PC-9 (cell line): ENCODE measurements at regions not wholly inside any gene's neighbourhood (a gene's known extent, or its start where the extent isn't known, plus 50 kb on each side); places are given as distances from the start of the nearest gene placed in this dataset.
"Not testable (repeated sequence)": the region's sequence is repeated elsewhere in the genome, so short reads cannot be mapped to it uniquely, and the experiment has no call there.

Experiments
- BruUV-seq: library from RNA; stranded (reverse); fragments of 400-500 nt; replicated peaks from 2 replicates; lab custom pipeline; 2021; lab: Mats Ljungman, UMichigan
- CTCF ChIA-PET: fragments of 300-600 bp; sonication (Branson Sonifier 250); formaldehyde crosslinking; loops from one replicate; lab custom pipeline; 2022; ENCODE audit warnings: antibody characterized with exemption; lab: Charles Lee
- POLR2A ChIA-PET: fragments of 300-600 bp; sonication (Branson Sonifier 250); formaldehyde crosslinking; loops from one replicate; lab custom pipeline; 2022; ENCODE audit warnings: antibody characterized with exemption; ENCODE audit not compliant: unreplicated experiment; lab: Charles Lee
- DNase-seq, 2 experiments: peaks; one replicate each; pipeline versions ENCODE4 v3.0.0 to v3.0.0-alpha.2; 2015 to 2022; ENCODE audit warnings: mixed read lengths in 1 of 2
- H2AFZ ChIP-seq: fragments of 200-600 bp; sonication (generic); 2 replicates; pipeline ENCODE4 v1.8.1; 2017; ENCODE audit warnings: antibody characterized with exemption
- H3F3A ChIP-seq: fragments of 200-600 bp; sonication (generic); 2 replicates; pipeline ENCODE4 v1.8.1; 2017; ENCODE audit warnings: antibody characterized with exemption, mild to moderate bottlenecking, low read depth; ENCODE audit not compliant: insufficient read depth
- H3K27ac ChIP-seq: fragments of 200-600 bp; sonication (generic); 2 replicates; pipeline ENCODE4 v1.6.1; 2016; ENCODE audit warnings: mixed run types
- H3K27me3 ChIP-seq: fragments of 200-600 bp; sonication (generic); 2 replicates; pipeline ENCODE4 v1.6.1; 2016; ENCODE audit warnings: low read depth, mixed run types; ENCODE audit not compliant: insufficient read depth
- H3K36me3 ChIP-seq: fragments of 200-600 bp; sonication (generic); 2 replicates; pipeline ENCODE4 v1.6.1; 2016; ENCODE audit warnings: low read depth, mixed run types
- H3K4me1 ChIP-seq: fragments of 200-600 bp; sonication (generic); replicated peaks from 2 replicates; pipeline ENCODE4 v1.6.1; 2016; ENCODE audit warnings: mixed run types; ENCODE audit not compliant: insufficient read depth
- H3K4me2 ChIP-seq: fragments of 200-600 bp; sonication (generic); 2 replicates; pipeline ENCODE4 v1.6.1; 2017; ENCODE audit warnings: mixed run types
- H3K4me3 ChIP-seq: fragments of 200-600 bp; sonication (generic); 2 replicates; pipeline ENCODE4 v1.6.1; 2016; ENCODE audit warnings: mixed run types
- H3K79me2 ChIP-seq: fragments of 200-600 bp; sonication (generic); 2 replicates; pipeline ENCODE4 v1.6.1; 2017; ENCODE audit warnings: low read depth, mixed run types
- H3K9me2 ChIP-seq: fragments of 200-600 bp; sonication (generic); 2 replicates; pipeline ENCODE4 v1.8.1; 2017; ENCODE audit warnings: mild to moderate bottlenecking; ENCODE audit not compliant: insufficient read depth
- H3K9me3 ChIP-seq: fragments of 200-600 bp; sonication (generic); 2 replicates; pipeline ENCODE4 v1.8.1; 2016; ENCODE audit warnings: low read depth; ENCODE audit not compliant: insufficient read depth
- H4K20me1 ChIP-seq: fragments of 200-600 bp; sonication (generic); 2 replicates; pipeline ENCODE4 v1.8.1; 2017; ENCODE audit not compliant: insufficient read depth
- CTCF ChIP-seq: fragments of 200-600 bp; sonication (generic); conservative IDR thresholded peaks from 2 replicates; pipeline ENCODE4 v1.6.1; 2017; ENCODE audit warnings: mixed run types, antibody characterized with exemption, mild to moderate bottlenecking, moderate library complexity
- EZH2 ChIP-seq: fragments of 200-600 bp; sonication (generic); IDR thresholded peaks from 2 replicates; pipeline ENCODE4 v1.8.0; 2017; ENCODE audit warnings: antibody characterized with exemption, low read depth
- intact Hi-C: fragments of 100-400 bp; cut with micrococcal nuclease; formaldehyde crosslinking; loops from one replicate; pipeline ENCODE4 v1.10.0; 2022; ENCODE audit not compliant: unreplicated experiment

- H3K27me3 ChIP-seq, result no peaks in the 10 kb centered on the region
- TF ChIP-seq CTCF (no peak), EZH2 (no peak)
- no peaks in the 10 kb centered on the region for H3K36me3 ChIP-seq
- no peak overlapping the region for H3K4me2 ChIP-seq
- ChIA-PET POLR2A (no interaction called here), CTCF (no interaction called here)
- H3F3A ChIP-seq, result no peaks in the 10 kb centered on the region
- no TSS peak for BruUV-seq
- H2AFZ ChIP-seq, result no peak overlapping the region
- H4K20me1 ChIP-seq, result no peaks in the 10 kb centered on the region
- H3K9me2 ChIP-seq, result no peaks in the 10 kb centered on the region
- no peak for DNase-seq
- intact Hi-C loops, result no loop called here
- no peak overlapping the region for H3K4me3 ChIP-seq
- no peaks in the 10 kb centered on the region for H3K79me2 ChIP-seq
- H3K27ac ChIP-seq, result no peak overlapping the region
- H3K9me3 ChIP-seq, result no peaks in the 10 kb centered on the region
- no peaks in the 10 kb centered on the region for H3K4me1 ChIP-seq
Measured at GRCh38 chr12:30525171-30525570, 170.5 kb downstream of the IPO8 start.

- H3K9me2 ChIP-seq, H3K27me3 ChIP-seq, intact Hi-C loops, POLR2A ChIA-PET, H3K27ac ChIP-seq, CTCF ChIA-PET, H3K36me3 ChIP-seq, BruUV-seq, H3K4me3 ChIP-seq, H3F3A ChIP-seq, DNase-seq, H4K20me1 ChIP-seq, H3K9me3 ChIP-seq, H3K79me2 ChIP-seq, H3K4me1 ChIP-seq, H2AFZ ChIP-seq, H3K4me2 ChIP-seq: not testable (repeated sequence)
Measured at GRCh38 chr12:30520285-30520684, 175.4 kb downstream of the IPO8 start.

- Histone ChIP-seq H3K79me2 (no peaks in the 10 kb centered on the region), H3K9me2 (no peaks in the 10 kb centered on the region), H3K27me3 (no peaks in the 10 kb centered on the region), H3K27ac (no peak overlapping the region), H3K36me3 (no peaks in the 10 kb centered on the region), H3K4me1 (no peaks in the 10 kb centered on the region), H2AFZ (no peak overlapping the region), H3K4me3 (no peak overlapping the region), H3F3A (no peaks in the 10 kb centered on the region), H4K20me1 (no peaks in the 10 kb centered on the region), H3K4me2 (no peak overlapping the region), H3K9me3 (no peaks in the 10 kb centered on the region)
- intact Hi-C loops, result no loop called here
- TF ChIP-seq EZH2 (no peak), CTCF (no peak)
- CTCF ChIA-PET, result no interaction called here
- POLR2A ChIA-PET, result no interaction called here
- DNase-seq, result no peak
- no TSS peak for BruUV-seq
Measured at GRCh38 chr12:30519535-30519934, 176.1 kb downstream of the IPO8 start.

GRCh38 chr12:30517320-30517719 is 178.3 kb downstream of the IPO8 start:
- Histone ChIP-seq H3K27me3 (no peaks in the 10 kb centered on the region), H3K79me2 (no peaks in the 10 kb centered on the region), H3K4me1 (no peaks in the 10 kb centered on the region), H4K20me1 (no peaks in the 10 kb centered on the region), H3K36me3 (no peaks in the 10 kb centered on the region), H3K27ac (no peak overlapping the region), H3K4me2 (no peak overlapping the region), H3F3A (no peaks in the 10 kb centered on the region), H2AFZ (no peak overlapping the region), H3K9me2 (no peaks in the 10 kb centered on the region), H3K9me3 (peaks cover under 1% of the 10 kb centered on the region; the same call in 1 of the 2 replicates), H3K4me3 (no peak overlapping the region)
- ChIA-PET POLR2A (interaction anchor here (0.6 kb wide), 1 partner anchor 561 kb away, joined by 4 read pairs; no protein-coding TSS in a partner anchor), CTCF (no interaction called here)
- intact Hi-C loops, result no loop called here
- no TSS peak for BruUV-seq
- no peak for DNase-seq
- no peak for TF ChIP-seq CTCF
- TF ChIP-seq EZH2, result no peak
